Endothelial cell of umbilical vein (primary cell): ENCODE measurements at regions not wholly inside any gene's neighbourhood (a gene's known extent, or its start where the extent isn't known, plus 50 kb on each side); places are given as distances from the start of the nearest gene placed in this dataset.

Experiments used
- CTCF ChIP-seq, 2 donors: IDR thresholded peaks; 1 replicate in 1 of 2; 2 replicates in 1 of 2; pipeline ENCODE4 v1.5.1; 2011; ENCODE audit warnings: low read length in 2 of 2, mild to moderate bottlenecking in 2 of 2, moderate library complexity in 2 of 2, control low read depth in 1 of 2, inconsistent platforms in 1 of 2, low read depth in 1 of 2; ENCODE audit not compliant: insufficient read depth in 1 of 2; ENCODE audit errors: extremely low read depth in 1 of 2
- EZH2 ChIP-seq: IDR thresholded peaks from 2 replicates; pipeline ENCODE4 v1.6.1; 2012; ENCODE audit warnings: borderline replicate concordance, low read depth, mild to moderate bottlenecking, moderate library complexity, low read length, inconsistent platforms; ENCODE audit not compliant: severe bottlenecking
- POLR2A ChIP-seq: IDR thresholded peaks from 2 replicates; pipeline ENCODE4 v1.6.1; 2012; ENCODE audit warnings: low read depth, mild to moderate bottlenecking, control low read depth, low read length
- TF ChIP-seq, protein P1 (sequence below): IDR thresholded peaks from 2 replicates; pipeline ENCODE4 v1.6.1; 2011; ENCODE audit not compliant: insufficient read depth, insufficient read length

DNA sequence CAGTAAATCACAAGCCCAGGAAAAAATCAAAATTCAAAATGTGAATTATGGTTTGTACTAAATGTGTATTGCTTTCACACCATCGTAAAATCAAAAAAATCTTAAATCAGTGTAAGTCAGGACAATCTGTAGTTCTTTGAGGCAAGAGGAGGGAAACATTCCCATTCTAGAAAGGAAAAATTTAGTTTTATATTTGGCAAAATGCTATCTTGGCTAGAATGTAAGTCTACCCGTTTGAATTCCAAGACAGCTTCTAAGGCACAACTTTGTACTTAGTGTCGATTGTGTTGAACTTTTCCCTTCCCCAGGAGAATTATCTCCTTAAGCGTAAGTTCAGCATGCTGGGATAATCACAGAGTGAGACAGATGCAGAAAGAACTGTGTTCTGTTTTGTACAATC, 638.2 kb upstream of the LRRTM1 start:
- TF ChIP-seq CTCF (IDR thresholded peaks at IDR 0.05; ENCODE audit: extremely low read depth in 1 of 2, insufficient read depth in 1 of 2, low read depth in 1 of 2, low read length in 2 of 2), result no peak
- TF ChIP-seq, protein P1, sequence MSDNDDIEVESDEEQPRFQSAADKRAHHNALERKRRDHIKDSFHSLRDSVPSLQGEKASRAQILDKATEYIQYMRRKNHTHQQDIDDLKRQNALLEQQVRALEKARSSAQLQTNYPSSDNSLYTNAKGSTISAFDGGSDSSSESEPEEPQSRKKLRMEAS, result no peak
- TF ChIP-seq EZH2, result no peak
- no peak for TF ChIP-seq POLR2A
